Kasumi-1 (cell line): ENCODE measurements at regions not wholly inside any gene's neighbourhood (a gene's known extent, or its start where the extent isn't known, plus 50 kb on each side); places are given as distances from the start of the nearest gene placed in this dataset.
A peak's percentile ranks its signal among the peaks of the same experiment; 100 is the strongest.

Experiments
- DNase-seq, 2 experiments: peaks; one replicate each; lab custom pipeline; 2025; lab: John Stamatoyannopoulos, UW

- no peak for DNase-seq
Measured at GRCh38 chr4:183763990-183764754, 105.1 kb downstream of the TRAPPC11 start.

DNA sequence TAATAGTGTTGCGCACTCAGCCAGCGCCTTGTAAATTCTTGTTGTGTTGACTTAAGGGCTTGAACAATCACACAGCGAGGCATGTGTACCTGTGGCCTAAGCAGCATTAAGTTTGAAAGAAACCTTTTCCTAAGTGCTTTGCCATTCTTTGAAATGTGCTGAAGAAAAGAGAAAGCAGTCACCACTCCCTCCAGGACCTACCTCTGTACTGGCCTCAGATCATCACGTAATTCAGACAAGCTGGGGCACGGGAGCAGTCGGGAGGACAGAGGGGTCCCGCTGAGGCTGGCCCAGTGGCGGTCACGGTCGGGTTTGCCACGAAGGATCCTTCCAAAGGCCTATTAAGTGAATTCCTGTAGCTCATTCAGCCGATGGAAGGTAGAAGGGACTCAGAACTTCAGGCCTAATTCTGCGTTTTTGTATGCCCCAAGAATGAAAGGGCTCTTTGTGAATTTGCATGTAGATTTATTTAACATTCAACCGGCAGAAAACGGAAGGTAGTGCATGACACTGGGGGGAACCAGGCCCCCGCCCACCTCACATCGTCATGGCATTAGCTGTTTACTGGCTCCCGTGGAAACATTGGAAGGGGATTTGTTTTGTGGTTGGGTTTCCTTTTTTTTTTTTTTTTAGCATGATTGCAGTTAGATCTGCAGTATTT is 106.3 kb downstream of the TRAPPC11 start:
- DNase-seq = no peak

- no peak for DNase-seq
Measured at GRCh38 chr4:183766140-183766539, 107.0 kb downstream of the TRAPPC11 start.

DNA sequence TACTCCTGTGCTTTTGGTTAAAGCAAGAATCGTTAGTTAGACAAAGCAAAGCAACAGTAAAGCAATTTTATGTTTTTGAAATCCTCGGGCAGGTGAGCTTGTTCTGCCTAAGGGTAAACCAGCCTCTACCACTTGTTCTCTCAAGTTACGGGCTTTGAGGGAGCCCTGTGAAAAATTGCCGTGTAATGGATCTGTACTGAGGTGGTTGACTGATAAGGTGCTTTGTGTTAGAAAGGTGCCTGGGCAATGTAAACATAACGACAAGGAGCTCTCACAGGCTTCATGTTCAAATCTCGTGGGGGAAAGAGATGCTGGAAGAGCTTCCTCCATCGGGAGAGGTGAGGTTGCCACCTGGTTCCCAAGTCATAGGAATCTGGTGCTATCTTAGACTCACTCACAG is 111.8 kb downstream of the TRAPPC11 start:
- DNase-seq = no peak

GRCh38 chr4:183772361-183772760 is 113.3 kb downstream of the TRAPPC11 start:
- DNase-seq = no peak

- no peak for DNase-seq
Measured at GRCh38 chr4:183773790-183774189, 114.7 kb downstream of the TRAPPC11 start.

DNA sequence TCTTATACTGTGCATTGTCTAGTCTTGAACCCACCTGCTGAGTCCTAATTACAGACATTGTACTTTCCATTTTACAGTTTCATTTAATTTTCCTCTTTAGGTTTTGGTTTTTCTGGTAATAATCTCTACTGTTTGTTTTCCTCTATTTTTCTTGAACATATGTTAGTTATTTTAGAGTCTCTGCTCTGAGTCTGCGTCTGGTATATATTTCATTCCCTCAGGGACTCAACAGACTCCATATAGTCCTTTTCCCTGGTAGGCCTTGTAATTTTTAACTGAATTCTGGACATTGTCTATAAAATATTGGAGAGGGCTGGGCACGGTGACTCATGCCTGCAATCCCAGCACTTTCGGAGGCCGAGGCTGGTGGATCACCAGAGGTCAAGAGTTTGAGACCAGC is 121.8 kb upstream of the STOX2 start:
- no peak for DNase-seq

GRCh38 chr4:183783991-183784553 is 121.0 kb upstream of the STOX2 start:
- DNase-seq = no peak

GRCh38 chr4:183788308-183788905 is 116.7 kb upstream of the STOX2 start:
- no peak for DNase-seq

DNA sequence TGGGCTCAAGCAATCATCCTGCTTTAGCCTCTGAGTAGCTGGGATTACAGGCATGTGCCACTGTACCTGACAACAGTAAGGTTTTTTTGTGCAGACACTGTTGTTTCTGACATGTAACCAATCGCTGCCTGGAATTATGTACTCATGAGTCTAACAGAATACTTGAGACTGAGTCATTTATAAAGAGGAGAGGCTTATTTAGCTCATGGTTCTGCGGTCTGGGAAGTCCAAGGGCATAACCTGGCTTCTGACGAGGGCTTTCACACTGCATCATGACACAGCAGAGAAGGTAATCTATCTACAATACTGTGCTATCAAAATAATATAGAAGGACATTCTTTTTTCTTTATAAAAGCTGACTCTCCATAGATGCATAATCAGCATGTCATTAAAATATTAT is 115.5 kb upstream of the STOX2 start:
- DNase-seq = no peak

GRCh38 chr4:183790661-183791060 is 114.4 kb upstream of the STOX2 start:
- DNase-seq = no peak

GRCh38 chr4:183797011-183797444 is 108.1 kb upstream of the STOX2 start:
- no peak for DNase-seq

DNA sequence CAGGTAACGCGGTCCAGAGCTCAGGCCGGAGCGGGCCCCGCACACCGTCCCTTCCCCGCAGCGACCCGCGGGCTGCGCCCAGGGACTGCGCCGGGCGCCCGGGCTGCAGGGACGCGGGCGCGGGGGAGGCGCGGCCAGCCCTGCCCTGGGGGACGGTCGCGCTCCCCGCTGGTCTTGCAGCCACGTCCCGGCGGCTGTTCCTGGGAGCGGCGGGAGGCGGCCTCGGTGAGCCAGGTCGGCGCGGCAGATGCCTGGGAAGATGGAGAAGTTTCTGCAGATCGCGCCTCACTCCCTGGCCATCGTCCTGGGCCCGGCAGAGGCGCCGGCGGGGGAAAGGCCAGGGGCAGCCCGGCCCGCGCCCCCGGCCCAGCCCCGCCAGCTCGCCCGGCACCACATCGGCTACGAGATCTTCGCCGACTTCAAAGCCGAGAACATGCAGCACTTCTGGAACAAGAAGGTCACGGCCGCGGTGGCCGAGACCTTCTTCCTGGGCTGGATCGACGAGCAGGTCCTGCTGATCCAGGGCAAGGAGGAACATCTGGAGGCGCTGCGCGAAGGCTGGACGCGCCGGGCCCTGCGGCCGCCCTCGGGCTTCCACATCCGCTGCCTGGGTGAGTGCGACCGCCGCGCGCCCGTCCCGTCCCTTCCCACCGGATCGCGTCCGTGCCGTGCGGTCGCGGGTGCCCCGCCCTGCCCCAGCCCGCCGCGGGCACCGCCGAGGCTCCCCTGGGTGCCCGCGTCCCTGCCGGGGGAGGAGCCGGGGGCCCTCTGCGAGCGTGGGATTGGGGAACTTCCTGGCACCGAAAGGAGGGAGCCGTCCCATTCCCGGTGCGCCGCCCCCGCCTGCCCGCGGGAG is 107.4 kb upstream of the STOX2 start:
- peak; percentile 6 to 20 for DNase-seq

DNA sequence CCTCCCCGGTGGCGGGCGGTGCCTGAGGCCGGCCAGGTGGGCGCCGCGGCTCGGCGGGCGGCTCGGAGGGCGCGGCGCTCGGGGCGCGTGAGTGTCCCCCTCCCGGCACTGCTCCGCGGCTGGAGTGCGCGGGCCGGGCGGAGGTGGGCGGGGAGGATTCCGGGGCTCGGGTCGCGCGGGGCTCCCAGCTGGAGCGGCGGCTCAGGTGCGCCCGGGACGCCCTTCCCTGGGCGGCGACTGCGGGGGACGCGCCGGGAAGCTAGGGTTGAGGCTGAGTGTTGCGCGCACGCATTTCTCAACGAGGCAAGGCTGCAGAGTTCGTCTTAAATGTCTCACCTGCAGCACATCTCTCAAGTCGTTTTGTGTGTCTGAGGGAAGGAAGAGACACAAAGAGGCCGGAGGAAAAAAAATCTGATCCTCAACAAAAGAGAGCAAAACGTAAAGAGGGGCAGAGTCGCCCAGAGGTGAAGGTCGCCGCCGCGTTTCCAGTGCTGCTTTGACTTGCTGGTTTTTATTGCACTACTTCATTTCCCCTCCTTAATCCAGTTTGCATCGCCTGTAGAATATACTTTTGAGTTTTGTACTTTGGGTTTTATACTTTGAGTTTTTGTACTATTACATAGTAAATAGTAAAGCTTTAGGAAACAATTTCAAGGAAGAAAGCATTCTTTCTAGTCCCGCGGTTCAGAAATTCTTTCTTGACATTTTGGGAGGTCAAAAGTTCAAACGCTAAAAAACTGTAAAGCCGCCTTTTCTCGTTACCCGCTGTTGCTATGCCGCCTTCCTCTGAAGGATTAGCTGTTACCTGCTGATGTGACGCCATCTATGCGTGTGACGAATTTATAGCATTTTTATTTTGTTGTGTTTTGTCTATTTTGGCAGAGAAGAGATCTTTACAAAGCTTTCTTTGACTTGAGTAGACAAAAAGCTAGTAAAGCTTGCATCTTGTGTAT is 106.5 kb upstream of the STOX2 start:
- peak in 1 of 2 experiments; percentile 29 for DNase-seq

- DNase-seq = no peak
Measured at GRCh38 chr4:183801457-183802165, 103.5 kb upstream of the STOX2 start.

DNA sequence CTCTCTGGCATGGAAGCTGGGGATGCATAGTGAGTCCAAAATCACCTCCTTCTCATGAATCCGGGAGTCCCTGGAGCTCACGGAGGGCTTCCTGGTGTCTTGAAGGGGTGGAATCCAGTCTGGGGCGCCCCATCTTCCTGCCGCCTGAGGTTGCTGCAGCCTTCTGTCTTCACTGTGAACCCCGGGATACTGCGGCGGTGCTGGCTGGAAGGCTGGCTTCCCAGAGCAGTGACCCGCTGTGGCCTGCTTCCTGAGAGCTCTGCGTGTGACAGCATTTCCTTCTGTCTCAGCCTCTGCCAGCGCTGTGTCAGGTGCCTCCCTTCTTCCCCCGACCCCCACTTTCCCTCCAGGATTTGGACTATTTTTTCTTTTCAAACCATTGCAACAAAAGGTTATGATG is 98.8 kb upstream of the STOX2 start:
- no peak for DNase-seq

GRCh38 chr4:183807420-183808096 is 97.5 kb upstream of the STOX2 start:
- DNase-seq = no peak

- no peak for DNase-seq
Measured at GRCh38 chr4:183808097-183808456, 97.0 kb upstream of the STOX2 start.

DNA sequence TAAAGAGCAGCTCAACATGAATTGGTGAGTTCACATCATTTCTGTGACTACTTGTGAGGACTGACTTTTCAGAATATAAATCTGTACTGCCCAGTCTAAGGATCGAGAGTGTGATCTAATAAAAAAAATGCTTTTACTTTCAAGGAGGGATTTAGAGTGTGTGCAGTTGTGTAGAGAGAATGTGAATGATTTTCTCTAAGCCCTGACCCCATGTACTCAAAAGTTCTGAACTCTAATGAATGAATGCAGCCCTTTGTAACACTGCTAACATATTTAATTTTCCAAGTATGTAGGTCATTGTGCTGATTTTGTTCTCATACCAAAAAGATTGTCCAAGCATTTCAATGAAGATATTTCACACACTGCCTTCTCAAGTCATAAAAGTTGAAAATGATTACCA is 92.5 kb upstream of the STOX2 start:
- no peak for DNase-seq

DNA sequence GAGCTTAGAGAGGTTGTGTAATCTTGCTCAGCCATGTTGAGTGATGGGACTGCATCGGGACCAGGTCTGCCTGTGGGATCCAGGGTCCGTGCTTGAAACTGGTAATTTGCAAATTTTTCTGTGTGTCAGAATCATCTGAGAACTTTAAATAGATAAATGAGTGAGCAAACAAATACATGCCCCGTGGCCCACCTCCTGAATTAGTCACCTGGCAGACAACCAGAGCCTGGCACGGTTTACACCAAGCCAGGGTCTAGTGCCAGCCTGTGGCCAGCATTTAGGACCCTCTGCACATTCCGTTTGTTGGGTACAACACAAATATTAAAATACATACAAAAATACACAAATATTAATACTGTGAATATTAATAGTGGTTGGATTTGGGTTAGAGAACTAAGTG is 90.6 kb upstream of the STOX2 start:
- no peak for DNase-seq
